ENCODE measurements at regions not wholly inside any gene's neighbourhood (a gene's known extent, or its start where the extent isn't known, plus 50 kb on each side); places are given as distances from the start of the nearest gene placed in this dataset.

- no peak for DNase-seq
Measured at GRCh38 chr7:23981314-23981713, 271.3 kb downstream of the STK31 start.

- DNase-seq, result no peak
Measured at GRCh38 chr7:23981758-23982157, 271.7 kb downstream of the STK31 start.

- DNase-seq, result no peak
Measured at GRCh38 chr7:24005517-24005916, 278.5 kb upstream of the NPY start.

GRCh38 chr7:24010495-24010894 lies 273.5 kb upstream of the NPY start:
- no peak for DNase-seq

- no peak for DNase-seq
Measured at GRCh38 chr7:24017519-24017918, 266.5 kb upstream of the NPY start.

- DNase-seq, result no peak
Measured at GRCh38 chr7:24018331-24018730, 265.7 kb upstream of the NPY start.

GRCh38 chr7:24019841-24020240 lies 264.1 kb upstream of the NPY start:
- no peak for DNase-seq

- DNase-seq, result no peak
Measured at GRCh38 chr7:24024276-24025068, 259.5 kb upstream of the NPY start.

GRCh38 chr7:24025094-24025493 lies 258.9 kb upstream of the NPY start:
- no peak for DNase-seq

- DNase-seq, result no peak
Measured at GRCh38 chr7:24025765-24026164, 258.2 kb upstream of the NPY start.

GRCh38 chr7:24026351-24026750 lies 257.6 kb upstream of the NPY start:
- DNase-seq, result no peak

- no peak for DNase-seq
Measured at GRCh38 chr7:24029068-24029467, 254.9 kb upstream of the NPY start.

GRCh38 chr7:24034251-24034650 lies 249.7 kb upstream of the NPY start:
- DNase-seq, result no peak

GRCh38 chr7:24035366-24036032 lies 248.5 kb upstream of the NPY start:
- no peak for DNase-seq

- DNase-seq, result no peak
Measured at GRCh38 chr7:24036033-24036412, 248.0 kb upstream of the NPY start.

- DNase-seq, result no peak
Measured at GRCh38 chr7:24038993-24039392, 245.0 kb upstream of the NPY start.

- no peak for DNase-seq
Measured at GRCh38 chr7:24039991-24040624, 243.9 kb upstream of the NPY start.

- no peak for DNase-seq
Measured at GRCh38 chr7:24042028-24042427, 242.0 kb upstream of the NPY start.

- DNase-seq, result no peak
Measured at GRCh38 chr7:24049296-24049695, 234.7 kb upstream of the NPY start.

GRCh38 chr7:24050991-24051560 lies 232.9 kb upstream of the NPY start:
- no peak for DNase-seq

GRCh38 chr7:24051651-24052050 lies 232.3 kb upstream of the NPY start:
- no peak for DNase-seq

GRCh38 chr7:24052572-24053260 lies 231.3 kb upstream of the NPY start:
- peak; percentile 9 for DNase-seq

GRCh38 chr7:24054236-24054635 lies 229.8 kb upstream of the NPY start:
- DNase-seq, result no peak
